CD14-positive monocyte (primary cell): ENCODE measurements at regions not wholly inside any gene's neighbourhood (a gene's known extent, or its start where the extent isn't known, plus 50 kb on each side); places are given as distances from the start of the nearest gene placed in this dataset.

Experiments
- DNase-seq, 3 donors: peaks; one replicate each; pipeline ENCODE4 v3.0.0-alpha.2; 2011 to 2022
- H2AFZ ChIP-seq: 2 replicates; pipeline ENCODE4 v1.6.0; 2012; ENCODE audit warnings: mild to moderate bottlenecking, low read depth, low read length, inconsistent platforms; ENCODE audit not compliant: insufficient read depth, poor library complexity, severe bottlenecking
- H3K27ac ChIP-seq, 2 donors: 1 replicate in 1 of 2; 2 replicates in 1 of 2; pipeline ENCODE4 v1.5.1; 2012 to 2013; ENCODE audit warnings: low read length in 2 of 2, control low read depth in 1 of 2, inconsistent platforms in 1 of 2, low read depth in 1 of 2, mild to moderate bottlenecking in 1 of 2
- H3K27me3 ChIP-seq, 2 donors: one replicate each; pipeline versions ENCODE4 v1.6.0 to v1.6.1; 2011 to 2013; ENCODE audit warnings: low read length in 2 of 2; ENCODE audit not compliant: control insufficient read depth in 2 of 2, insufficient read depth in 2 of 2
- H3K36me3 ChIP-seq, 2 donors: replicated peaks in 1 of 2; 1 replicate in 1 of 2; 2 replicates in 1 of 2; pipeline versions ENCODE4 v1.5.1 to v1.6.1; 2012 to 2013; ENCODE audit warnings: low read length in 2 of 2, control low read depth in 1 of 2, inconsistent platforms in 1 of 2, mild to moderate bottlenecking in 1 of 2; ENCODE audit not compliant: insufficient read depth in 2 of 2, control insufficient read depth in 1 of 2
- H3K4me1 ChIP-seq, 2 donors: 1 replicate in 1 of 2; 2 replicates in 1 of 2; pipeline versions ENCODE4 v1.5.1 to v1.6.1; 2012 to 2013; ENCODE audit warnings: low read length in 2 of 2, control low read depth in 1 of 2, inconsistent platforms in 1 of 2, mild to moderate bottlenecking in 1 of 2, moderate library complexity in 1 of 2; ENCODE audit not compliant: insufficient read depth in 2 of 2, control insufficient read depth in 1 of 2
- H3K4me2 ChIP-seq: replicated peaks from 2 replicates; pipeline ENCODE3; 2012; ENCODE audit warnings: low read length, moderate library complexity, mild to moderate bottlenecking; ENCODE audit not compliant: poor library complexity, severe bottlenecking; ENCODE audit errors: extremely low read depth
- H3K4me3 ChIP-seq, 3 experiments: fragments of 200-600 bp in 1 of 3; sonication (generic) in 1 of 3; replicated peaks in 1 of 3; 1 replicate in 2 of 3; 2 replicates in 1 of 3; pipeline ENCODE4 v1.5.1; 2011 to 2013; ENCODE audit warnings: low read length in 3 of 3, mild to moderate bottlenecking in 3 of 3, control low read depth in 2 of 3, low read depth in 2 of 3, inconsistent platforms in 1 of 3, moderate library complexity in 1 of 3
- H3K79me2 ChIP-seq: 2 replicates; pipeline ENCODE4 v1.6.0; 2012; ENCODE audit warnings: mild to moderate bottlenecking, control low read depth, inconsistent platforms, low read length, moderate library complexity; ENCODE audit not compliant: insufficient read depth
- H3K9ac ChIP-seq: 2 replicates; pipeline ENCODE4 v1.6.0; 2017; ENCODE audit warnings: low read length, mild to moderate bottlenecking; ENCODE audit not compliant: insufficient read depth, poor library complexity, severe bottlenecking
- H3K9me3 ChIP-seq, 2 donors: replicated peaks in 1 of 2; 1 replicate in 1 of 2; 2 replicates in 1 of 2; pipeline versions ENCODE4 v1.5.1 to v1.6.1; 2012 to 2013; ENCODE audit warnings: low read length in 2 of 2, control low read depth in 1 of 2; ENCODE audit not compliant: control insufficient read depth in 1 of 2, insufficient read depth in 1 of 2
- H4K20me1 ChIP-seq: 2 replicates; pipeline ENCODE4 v1.6.0; 2012; ENCODE audit warnings: mild to moderate bottlenecking, low read length, control low read depth, moderate library complexity; ENCODE audit not compliant: insufficient read depth
- H3K27ac Mint-ChIP-seq, 7 donors: one replicate each; pipeline ENCODE4 v1.8.0; 2020; ENCODE audit warnings: mild to moderate bottlenecking in 7 of 7, mixed read lengths in 7 of 7, moderate library complexity in 6 of 7, inconsistent platforms in 2 of 7
- H3K27me3 Mint-ChIP-seq, 3 donors: one replicate each; pipeline ENCODE4 v1.8.0; 2021 to 2022; ENCODE audit warnings: low read depth in 3 of 3, mild to moderate bottlenecking in 3 of 3, mixed read lengths in 3 of 3, moderate library complexity in 3 of 3, inconsistent platforms in 1 of 3
- H3K36me3 Mint-ChIP-seq, 2 donors: one replicate each; pipeline ENCODE4 v1.8.0; 2020; ENCODE audit warnings: mixed read lengths in 2 of 2, inconsistent platforms in 1 of 2, mild to moderate bottlenecking in 1 of 2
- H3K4me1 Mint-ChIP-seq: one replicate; pipeline ENCODE4 v1.8.0; 2020; ENCODE audit warnings: mild to moderate bottlenecking, mixed read lengths
- H3K4me3 Mint-ChIP-seq, 2 donors: one replicate each; pipeline ENCODE4 v1.8.0; 2020; ENCODE audit warnings: mild to moderate bottlenecking in 2 of 2, mixed read lengths in 2 of 2, moderate library complexity in 1 of 2
- H3K9me3 Mint-ChIP-seq, 7 donors: one replicate each; pipeline ENCODE4 v1.8.0; 2020 to 2022; ENCODE audit warnings: mixed read lengths in 7 of 7, mild to moderate bottlenecking in 6 of 7, moderate library complexity in 6 of 7, inconsistent platforms in 2 of 7
- CTCF ChIP-seq: fragments of 200-600 bp; IDR thresholded peaks from one replicate; pipeline ENCODE4 v1.8.0; 2022; ENCODE audit warnings: antibody characterized with exemption, mild to moderate bottlenecking
- WGBS: methylation state at CpG from one replicate; pipeline ENCODE4 v1.1.5; 2013; ENCODE audit warnings: missing lambda C conversion rate; ENCODE audit not compliant: insufficient coverage; 5-methylcytosine and 5-hydroxymethylcytosine counted together
- intact Hi-C, 2 donors: fragments of 100-400 bp; cut with micrococcal nuclease; formaldehyde crosslinking; loops; one replicate each; pipeline versions ENCODE4 v1.15.0 to v1.15.1; 2023

- peaks cover 0 to 3% of the 10 kb centered on the region in 2 donors for H3K9me3 ChIP-seq
- no peaks in the 10 kb centered on the region for H3K27me3 ChIP-seq
- no peaks in the 10 kb centered on the region for H3K36me3 ChIP-seq
- H3K4me1 Mint-ChIP-seq, result no peaks in the 10 kb centered on the region
- no peak for TF ChIP-seq CTCF
- H3K4me2 ChIP-seq, result no peak overlapping the region
- no peaks in the 10 kb centered on the region for H3K36me3 Mint-ChIP-seq
- H3K27ac ChIP-seq, result no peak overlapping the region
- H3K9ac ChIP-seq, result no peak overlapping the region
- no peaks in the 10 kb centered on the region for H4K20me1 ChIP-seq
- H3K4me3 Mint-ChIP-seq, result no peak overlapping the region
- H3K27me3 Mint-ChIP-seq, result no peaks in the 10 kb centered on the region
- H3K4me1 ChIP-seq, result no peaks in the 10 kb centered on the region
- no peak overlapping the region for H3K4me3 ChIP-seq
- peaks cover 0 to 2% (median 0%) of the 10 kb centered on the region in 7 donors for H3K9me3 Mint-ChIP-seq
- 83% methylated on average over 1 of the region's 3 CpGs for WGBS
- no peaks in the 10 kb centered on the region for H3K79me2 ChIP-seq
- no peak overlapping the region for H3K27ac Mint-ChIP-seq
- no peak overlapping the region for H2AFZ ChIP-seq
- no peak for DNase-seq
- intact Hi-C loops, result no loop called here
Observed at GRCh38 chr1:188386666-188387065, 1557.9 kb downstream of the PLA2G4A start.

GRCh38 chr1:188394677-188395076 is 1565.9 kb downstream of the PLA2G4A start:
- H3K9me3 Mint-ChIP-seq, result peaks cover 1 to 15% (median 6%) of the 10 kb centered on the region in 7 donors
- no CpG with 5 or more reads among the region's 1 CpG for WGBS

More at GRCh38 chr1:188394677-188395076, 1565.9 kb downstream of the PLA2G4A start:
- peaks cover 0 to 1% (median 0%) of the 10 kb centered on the region in 3 donors for H3K27me3 Mint-ChIP-seq
- H3K4me1 Mint-ChIP-seq, result no peaks in the 10 kb centered on the region
- intact Hi-C loops, result no loop called here
- Histone ChIP-seq H3K27ac (no peak overlapping the region), H4K20me1 (no peaks in the 10 kb centered on the region), H3K27me3 (no peaks in the 10 kb centered on the region), H3K9me3 (peaks cover 0 to 5% of the 10 kb centered on the region in 2 donors), H3K36me3 (no peaks in the 10 kb centered on the region), H3K4me3 (no peak overlapping the region), H3K79me2 (no peaks in the 10 kb centered on the region), H3K9ac (no peak overlapping the region), H3K4me1 (no peaks in the 10 kb centered on the region), H2AFZ (no peak overlapping the region), H3K4me2 (no peak overlapping the region)
- no peak overlapping the region for H3K4me3 Mint-ChIP-seq
- H3K36me3 Mint-ChIP-seq, result no peaks in the 10 kb centered on the region
- DNase-seq, result no peak
- no peak for TF ChIP-seq CTCF
- H3K27ac Mint-ChIP-seq, result no peak overlapping the region
